ENCODE measurements at regions not wholly inside any gene's neighbourhood (a gene's known extent, or its start where the extent isn't known, plus 50 kb on each side); places are given as distances from the start of the nearest gene placed in this dataset.

DNA sequence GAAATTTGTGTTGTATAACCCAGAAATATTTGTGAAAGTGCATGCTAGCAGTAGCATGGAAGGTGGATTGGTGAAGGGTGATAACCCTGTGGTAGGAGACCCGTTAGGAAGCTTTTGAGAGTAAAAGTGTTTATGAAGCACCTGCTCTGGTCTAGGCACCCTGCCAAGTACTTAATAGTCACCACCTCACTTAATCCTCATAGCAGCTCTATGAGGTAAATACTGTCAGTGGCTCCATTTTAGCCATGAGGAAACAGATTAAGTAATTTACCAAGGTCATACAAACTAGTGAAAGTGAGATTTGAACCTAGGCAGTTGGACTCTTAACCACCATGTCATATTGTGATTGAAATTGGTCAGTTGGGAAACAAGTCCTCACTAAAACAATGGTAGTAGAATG lies 66.8 kb downstream of the TET3 start:
- no peaks in the 10 kb centered on the region for H3K27me3 ChIP-seq (ENCODE audit: insufficient read depth, low read length)
- H3K4me1 ChIP-seq (ENCODE audit: insufficient read depth, low read length) = peaks cover 24% of the 10 kb centered on the region
- no peaks in the 10 kb centered on the region for H3K9me3 ChIP-seq (ENCODE audit: low read depth, low read length)

DNA sequence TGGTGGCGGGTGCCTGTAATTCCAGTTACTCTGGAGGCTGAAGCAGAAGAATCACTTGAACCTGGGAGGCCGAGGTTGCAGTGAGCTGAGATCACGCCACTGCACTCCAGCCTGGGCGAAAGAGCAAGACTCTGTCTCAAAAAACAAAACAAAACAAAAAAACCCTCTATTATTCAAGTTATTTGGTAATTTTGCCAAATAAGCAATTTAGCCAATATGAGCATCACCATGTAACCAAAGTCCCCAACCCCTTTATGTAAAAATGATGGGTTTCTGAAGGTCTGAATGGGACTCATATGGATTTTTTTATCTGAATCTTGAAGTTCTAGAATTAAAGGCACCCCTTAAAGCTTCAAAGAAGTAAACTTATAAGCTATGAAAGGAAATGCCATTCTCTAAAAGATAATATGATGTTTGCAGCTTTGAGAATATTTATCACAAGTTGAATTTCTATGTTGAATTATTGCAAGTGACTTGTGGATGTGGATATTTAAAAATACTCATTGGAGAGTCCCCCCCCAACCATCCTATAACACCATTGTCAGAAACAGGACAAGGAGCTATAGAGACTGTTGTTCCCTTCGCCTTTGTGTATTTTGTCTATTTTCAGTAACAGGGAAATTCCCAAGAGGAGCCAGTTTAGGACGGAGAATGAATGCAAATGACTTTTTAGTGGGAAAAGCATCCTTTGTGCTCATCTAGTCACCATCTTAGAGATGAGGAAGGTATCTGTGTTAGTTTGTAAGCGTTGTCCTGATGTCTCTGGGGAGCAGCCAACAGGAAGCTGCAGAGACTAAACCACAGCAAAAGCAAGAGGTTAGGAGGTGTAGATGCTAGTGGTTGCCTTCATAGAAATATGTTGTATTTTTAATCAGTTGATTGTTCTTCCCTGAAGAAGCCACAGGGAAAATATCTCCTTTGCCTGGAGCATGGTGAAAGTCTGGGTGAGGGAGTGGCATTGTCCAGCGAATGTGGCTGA lies 68.3 kb downstream of the TET3 start:
- Histone ChIP-seq H3K27me3 (ENCODE audit: insufficient read depth, low read length) (no peaks in the 10 kb centered on the region), H3K9me3 (ENCODE audit: low read depth, low read length) (no peaks in the 10 kb centered on the region), H3K4me3 (ENCODE audit: low read length) (no peak overlapping the region), H3K4me1 (ENCODE audit: insufficient read depth, low read length) (peaks cover 24% of the 10 kb centered on the region)

More for the DNA sequence above, 66.8 kb downstream of the TET3 start:
- no peak overlapping the region for H3K4me3 ChIP-seq (ENCODE audit: low read length)

DNA sequence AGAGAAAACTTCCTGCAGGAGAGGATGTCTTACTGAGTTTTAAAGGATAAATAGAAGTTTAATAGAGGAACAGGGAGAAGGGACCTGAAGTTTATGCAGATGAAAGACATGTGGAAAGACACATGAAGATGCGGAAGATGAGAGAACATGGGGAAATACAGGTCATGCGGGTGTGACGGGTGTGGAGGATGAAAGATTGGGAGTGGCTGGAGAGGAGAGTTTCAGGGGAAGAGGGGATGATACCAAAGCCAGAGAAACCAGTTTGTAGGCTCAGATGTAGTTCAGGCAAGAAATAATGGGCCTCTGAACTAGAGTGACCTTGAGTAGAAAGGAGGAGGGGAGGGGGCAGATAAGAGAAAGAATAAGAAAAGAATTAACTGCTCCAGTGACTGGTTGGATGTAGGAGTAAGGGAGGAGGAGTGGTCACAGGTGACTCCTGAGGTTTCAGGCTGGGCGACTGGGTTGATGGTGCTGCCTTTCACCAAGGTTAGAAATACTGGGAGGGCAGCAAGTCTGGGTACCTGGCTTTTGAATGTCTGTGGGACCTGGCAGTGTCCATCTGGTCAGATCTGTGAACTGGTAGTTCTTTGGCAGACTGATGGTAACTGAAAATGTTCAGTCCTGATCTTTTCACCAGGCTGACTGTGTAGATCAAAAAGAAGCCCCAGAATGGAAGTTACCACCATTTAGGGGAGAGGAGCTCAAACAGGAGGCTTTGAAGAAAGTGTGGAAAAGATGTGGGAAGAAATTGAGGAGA lies 69.4 kb downstream of the TET3 start:
- Histone ChIP-seq H3K9me3 (ENCODE audit: low read depth, low read length) (no peaks in the 10 kb centered on the region), H3K4me3 (ENCODE audit: low read length) (no peak overlapping the region), H3K27me3 (ENCODE audit: insufficient read depth, low read length) (no peaks in the 10 kb centered on the region)

DNA sequence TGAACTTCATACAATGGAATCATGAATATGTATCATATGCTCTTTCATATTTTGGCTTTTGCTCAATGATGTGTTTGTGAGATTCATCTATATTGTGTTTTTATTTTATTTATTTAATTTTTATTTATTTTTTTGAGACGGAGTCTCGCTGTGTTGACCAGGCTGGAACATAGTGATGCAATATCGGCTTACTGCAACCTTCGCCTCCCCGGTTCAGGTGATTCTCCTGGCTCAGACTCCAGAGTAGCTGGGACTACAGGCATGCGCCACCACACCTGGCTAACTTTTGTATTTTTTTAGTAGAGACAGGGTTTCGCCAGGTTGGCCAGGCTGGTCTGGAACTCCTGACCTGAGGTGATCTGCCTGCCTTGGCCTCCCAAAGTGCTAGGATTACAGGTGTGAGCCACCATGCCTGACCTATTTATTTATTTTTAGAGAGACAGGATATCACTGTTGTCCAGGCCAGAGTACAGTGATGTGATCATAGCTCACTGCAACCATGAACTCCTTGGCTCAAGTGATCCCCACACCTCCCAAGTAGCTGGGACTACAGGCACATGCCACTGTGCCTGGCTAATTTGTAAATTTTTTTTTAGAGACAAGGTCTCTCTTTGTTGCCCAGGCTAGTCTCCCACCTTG lies 74.5 kb downstream of the TET3 start:
- Histone ChIP-seq H3K4me1 (ENCODE audit: insufficient read depth, low read length) (peaks cover 3% of the 10 kb centered on the region), H3K9me3 (ENCODE audit: low read depth, low read length) (no peaks in the 10 kb centered on the region), H3K27me3 (ENCODE audit: insufficient read depth, low read length) (no peaks in the 10 kb centered on the region)

More for the DNA sequence above, 69.4 kb downstream of the TET3 start:
- H3K4me1 ChIP-seq (ENCODE audit: insufficient read depth, low read length) = peaks cover 24% of the 10 kb centered on the region

DNA sequence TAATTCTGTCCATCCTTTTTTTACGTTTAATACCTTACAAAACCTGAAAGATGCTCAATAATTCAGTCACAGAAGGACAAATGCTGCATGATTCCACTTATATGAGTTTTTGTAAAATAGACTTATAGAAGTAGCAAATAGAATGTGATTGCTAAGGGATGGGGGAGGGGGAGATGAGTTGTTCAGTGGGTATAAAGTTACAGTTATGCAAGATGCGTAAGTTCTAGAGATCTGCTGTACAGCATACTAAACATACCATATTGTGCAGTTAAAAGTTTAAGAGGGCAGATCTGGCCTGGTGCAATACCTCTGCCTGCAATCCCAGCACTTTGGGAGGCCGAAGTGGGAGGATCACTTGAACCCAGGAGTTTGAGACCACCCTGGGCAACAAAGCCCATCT lies 78.8 kb downstream of the TET3 start:
- no peaks in the 10 kb centered on the region for H3K27me3 ChIP-seq (ENCODE audit: insufficient read depth, low read length)
- H3K4me1 ChIP-seq (ENCODE audit: insufficient read depth, low read length) = no peaks in the 10 kb centered on the region
- no peaks in the 10 kb centered on the region for H3K9me3 ChIP-seq (ENCODE audit: low read depth, low read length)
- no peak overlapping the region for H3K4me3 ChIP-seq (ENCODE audit: low read length)

More for the DNA sequence above, 74.5 kb downstream of the TET3 start:
- no peak overlapping the region for H3K4me3 ChIP-seq (ENCODE audit: low read length)

DNA sequence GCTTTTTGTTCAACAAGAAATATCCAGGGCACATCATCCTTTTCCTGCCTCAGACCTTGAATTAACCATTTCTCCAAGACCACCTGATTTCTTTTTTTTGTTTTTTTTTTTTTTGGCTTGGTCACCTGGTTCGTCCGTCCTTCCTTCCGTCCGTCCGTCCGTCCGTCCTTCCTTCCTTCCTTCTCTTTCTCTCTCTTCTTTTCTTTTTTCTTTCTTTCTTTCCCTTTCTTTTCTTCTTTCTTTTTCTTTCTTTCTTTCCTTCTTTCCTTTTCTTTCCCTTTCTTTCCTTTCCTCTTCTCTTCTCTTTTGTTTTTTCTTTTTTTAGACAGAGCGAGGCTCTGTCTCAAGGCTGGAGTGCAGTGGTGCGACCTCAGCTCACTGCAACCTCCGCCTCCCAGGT lies 80.7 kb downstream of the TET3 start:
- Histone ChIP-seq H3K4me1 (ENCODE audit: insufficient read depth, low read length) (peaks cover 6% of the 10 kb centered on the region), H3K9me3 (ENCODE audit: low read depth, low read length) (no peaks in the 10 kb centered on the region), H3K27me3 (ENCODE audit: insufficient read depth, low read length) (no peaks in the 10 kb centered on the region)

DNA sequence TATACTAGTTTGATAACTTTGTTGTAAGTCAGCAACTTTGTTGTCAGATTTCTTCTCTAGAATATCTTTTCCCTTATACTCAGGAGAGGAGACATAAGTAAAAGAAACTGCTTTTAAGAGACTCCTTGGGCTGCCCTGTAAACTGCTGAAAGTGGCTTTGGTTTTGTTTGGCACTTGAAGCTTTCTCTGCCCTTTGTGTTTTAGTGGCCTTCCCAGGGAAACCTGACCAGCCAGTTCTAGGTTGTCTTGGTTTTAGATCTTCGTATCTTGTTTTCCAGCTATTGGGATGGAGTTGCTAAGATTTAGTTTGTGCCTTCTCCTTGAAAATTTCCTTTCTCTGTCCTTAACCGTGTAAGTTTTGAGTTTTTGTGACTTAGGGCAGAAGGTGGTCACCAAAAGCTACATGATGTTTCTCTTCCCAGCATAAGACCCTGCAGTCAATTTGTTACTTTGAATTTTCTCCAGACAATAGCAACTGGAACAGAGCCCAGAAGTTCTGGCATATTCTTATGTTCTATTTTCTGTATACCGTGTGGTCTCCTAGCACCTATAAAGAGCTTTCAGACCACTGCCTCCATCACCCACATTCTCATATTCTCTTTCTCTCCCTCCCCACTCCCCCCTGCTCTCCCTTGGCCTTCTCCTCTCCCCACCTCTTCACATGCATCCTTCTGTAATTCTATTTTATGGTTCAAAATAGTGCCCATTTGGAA lies 81.1 kb downstream of the BOLA3 start:
- H3K4me3 ChIP-seq (ENCODE audit: low read length) = no peak overlapping the region
- H3K4me1 ChIP-seq (ENCODE audit: insufficient read depth, low read length) = peaks cover 17% of the 10 kb centered on the region
- H3K9me3 ChIP-seq (ENCODE audit: low read depth, low read length) = no peaks in the 10 kb centered on the region
- H3K27me3 ChIP-seq (ENCODE audit: insufficient read depth, low read length) = no peaks in the 10 kb centered on the region

More for the DNA sequence above, 80.7 kb downstream of the TET3 start:
- no peak overlapping the region for H3K4me3 ChIP-seq (ENCODE audit: low read length)

DNA sequence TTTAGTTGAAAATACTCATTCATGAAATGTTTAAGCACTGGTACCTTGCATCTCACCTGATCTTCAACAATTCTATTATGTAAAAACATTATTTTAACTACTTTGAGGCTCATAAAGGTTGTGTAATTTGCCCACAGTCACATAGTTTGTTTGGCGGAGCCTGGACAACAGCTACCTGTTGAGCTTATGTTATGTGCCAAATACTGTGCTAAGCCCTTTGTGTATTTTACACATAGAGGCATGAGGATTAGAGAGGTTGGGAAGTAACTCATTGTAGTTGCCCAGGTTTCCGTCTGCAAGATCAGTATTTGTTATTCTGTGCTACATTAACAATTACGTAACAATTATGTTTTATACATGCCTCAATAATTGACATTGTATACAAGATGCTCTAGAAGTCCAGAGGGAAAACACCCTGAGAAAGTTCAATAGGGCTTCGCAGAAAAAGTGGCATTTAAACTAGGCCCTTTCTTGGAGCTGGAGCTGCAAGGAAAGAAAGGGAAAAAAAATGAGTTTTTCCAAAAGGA lies 80.4 kb downstream of the BOLA3 start:
- no peaks in the 10 kb centered on the region for H3K27me3 ChIP-seq (ENCODE audit: insufficient read depth, low read length)
- peaks cover 23% of the 10 kb centered on the region for H3K4me1 ChIP-seq (ENCODE audit: insufficient read depth, low read length)
- H3K4me3 ChIP-seq (ENCODE audit: low read length) = no peak overlapping the region
- no peaks in the 10 kb centered on the region for H3K9me3 ChIP-seq (ENCODE audit: low read depth, low read length)

DNA sequence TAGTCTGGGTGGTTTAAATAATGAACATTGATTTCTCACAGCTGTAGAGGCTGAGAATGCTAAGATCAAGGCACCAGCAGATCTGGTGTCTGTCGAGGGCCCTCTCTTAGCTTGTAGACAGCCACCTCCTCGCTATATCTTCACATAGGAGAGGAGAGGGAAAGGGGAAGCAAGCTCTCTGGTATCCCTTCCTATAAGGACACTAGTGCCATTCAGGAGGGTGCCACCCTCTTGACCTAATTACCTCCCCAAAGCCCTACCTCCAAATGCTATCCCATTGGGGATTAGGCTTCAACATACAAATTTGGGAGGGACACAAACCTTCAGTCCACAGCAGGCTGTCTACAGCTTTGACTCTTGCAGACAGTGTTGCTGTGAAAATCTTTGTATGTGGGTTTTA lies 76.7 kb downstream of the BOLA3 start:
- no peaks in the 10 kb centered on the region for H3K27me3 ChIP-seq (ENCODE audit: insufficient read depth, low read length)
- H3K4me1 ChIP-seq (ENCODE audit: insufficient read depth, low read length) = peaks cover 36% of the 10 kb centered on the region
- H3K9me3 ChIP-seq (ENCODE audit: low read depth, low read length) = no peaks in the 10 kb centered on the region
- no peak overlapping the region for H3K4me3 ChIP-seq (ENCODE audit: low read length)

DNA sequence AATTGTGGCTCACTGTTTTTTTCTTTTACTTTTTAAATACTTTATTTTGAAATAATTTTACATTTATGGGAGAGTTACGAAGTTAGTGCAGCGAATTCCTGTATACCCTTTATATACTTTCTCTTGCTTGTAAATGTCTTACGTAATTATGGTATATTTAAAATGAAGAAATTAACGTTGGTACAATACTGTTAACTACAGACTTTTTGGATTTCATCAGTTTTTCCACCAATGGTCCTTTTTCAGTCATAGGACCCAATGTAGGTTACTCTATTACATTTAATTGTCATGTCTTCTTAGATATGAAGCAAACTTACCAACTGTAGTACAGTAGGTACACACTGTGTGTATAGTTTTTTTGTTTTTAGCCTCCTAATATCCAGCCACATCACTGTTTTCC lies 76.3 kb downstream of the BOLA3 start:
- Histone ChIP-seq H3K4me3 (ENCODE audit: low read length) (no peak overlapping the region), H3K27me3 (ENCODE audit: insufficient read depth, low read length) (no peaks in the 10 kb centered on the region), H3K4me1 (ENCODE audit: insufficient read depth, low read length) (peaks cover 36% of the 10 kb centered on the region), H3K9me3 (ENCODE audit: low read depth, low read length) (no peaks in the 10 kb centered on the region)

DNA sequence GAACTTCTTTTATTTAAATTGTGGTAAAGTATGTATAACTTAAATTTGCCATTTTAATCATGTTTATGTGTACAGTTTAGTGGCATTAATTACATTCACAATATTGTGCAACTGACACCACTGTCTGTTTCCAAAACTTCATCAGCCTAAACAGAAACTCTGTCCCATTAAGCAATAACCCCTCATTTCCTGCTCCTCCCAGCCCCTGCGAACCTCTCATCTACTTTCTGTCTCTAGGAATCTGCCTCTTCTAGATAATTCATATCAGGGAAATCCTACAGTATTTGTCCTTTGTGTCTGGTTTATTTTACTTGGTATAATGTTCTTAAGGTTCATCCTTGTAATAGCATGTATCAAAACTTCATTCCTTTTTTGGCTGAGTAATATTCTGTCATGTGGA lies 75.1 kb downstream of the BOLA3 start:
- Histone ChIP-seq H3K27me3 (ENCODE audit: insufficient read depth, low read length) (no peaks in the 10 kb centered on the region), H3K4me3 (ENCODE audit: low read length) (no peak overlapping the region), H3K4me1 (ENCODE audit: insufficient read depth, low read length) (peaks cover 41% of the 10 kb centered on the region), H3K9me3 (ENCODE audit: low read depth, low read length) (no peaks in the 10 kb centered on the region)

DNA sequence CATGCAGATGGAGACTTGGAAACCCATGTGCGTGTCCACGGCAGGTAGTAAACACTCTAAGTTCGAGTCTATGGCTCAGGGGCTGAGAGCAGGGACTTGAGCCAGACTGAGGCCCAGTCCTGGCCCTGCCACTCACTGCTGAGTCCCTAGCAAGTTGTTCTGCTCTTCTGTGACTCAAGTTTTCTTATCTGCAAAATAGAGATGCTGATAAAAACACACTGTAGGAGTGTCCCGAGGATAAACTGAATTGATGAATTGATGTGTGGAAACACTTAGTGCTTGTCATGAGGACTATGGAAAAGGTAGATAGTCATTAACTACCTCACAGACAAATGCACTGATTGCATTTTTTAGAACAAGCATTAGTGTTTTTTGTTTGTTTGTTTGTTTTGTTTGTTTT lies 73.2 kb downstream of the BOLA3 start:
- Histone ChIP-seq H3K4me3 (ENCODE audit: low read length) (no peak overlapping the region), H3K27me3 (ENCODE audit: insufficient read depth, low read length) (no peaks in the 10 kb centered on the region), H3K4me1 (ENCODE audit: insufficient read depth, low read length) (peaks cover 49% of the 10 kb centered on the region), H3K9me3 (ENCODE audit: low read depth, low read length) (no peaks in the 10 kb centered on the region)

DNA sequence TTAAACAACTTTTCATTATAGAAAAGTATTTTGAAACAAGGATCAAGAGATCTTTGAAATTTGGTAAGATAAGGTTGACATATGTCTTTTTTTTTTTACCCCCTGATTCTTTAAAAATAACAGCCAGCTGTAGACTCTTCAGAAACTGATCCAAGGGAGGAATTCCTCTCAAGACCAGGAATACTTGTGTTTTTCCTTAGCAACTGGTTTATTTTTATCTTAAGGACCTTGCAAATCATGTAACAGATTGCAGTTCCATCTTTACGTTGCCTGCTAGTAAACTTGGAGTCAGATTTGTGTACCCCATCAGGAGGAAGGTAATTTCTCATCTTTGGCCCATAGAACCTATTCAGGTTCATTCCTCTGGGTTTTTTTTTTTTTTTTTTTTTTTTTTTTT lies 71.6 kb downstream of the BOLA3 start:
- Histone ChIP-seq H3K9me3 (ENCODE audit: low read depth, low read length) (no peaks in the 10 kb centered on the region), H3K4me1 (ENCODE audit: insufficient read depth, low read length) (peaks cover 53% of the 10 kb centered on the region), H3K4me3 (ENCODE audit: low read length) (no peak overlapping the region), H3K27me3 (ENCODE audit: insufficient read depth, low read length) (no peaks in the 10 kb centered on the region)

DNA sequence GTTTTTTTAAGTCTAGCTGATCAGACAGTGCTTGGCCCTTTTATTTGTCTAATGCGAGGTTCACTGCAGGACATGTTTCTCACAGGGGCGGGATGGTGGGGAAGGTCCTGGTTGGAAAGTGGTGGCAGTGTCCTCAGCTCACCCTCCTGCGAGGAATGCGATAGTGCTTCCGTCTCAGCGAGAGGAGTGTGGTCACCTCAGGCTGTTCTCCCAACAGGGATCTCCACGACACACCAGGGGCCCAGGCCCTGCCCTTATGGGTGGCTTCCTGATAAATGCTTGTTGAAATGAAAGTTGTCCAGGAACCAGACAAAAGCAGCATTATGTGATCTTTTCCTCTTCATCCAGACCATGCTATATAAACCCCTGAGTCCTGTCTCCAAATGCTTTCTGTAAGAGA lies 70.1 kb downstream of the BOLA3 start:
- no peaks in the 10 kb centered on the region for H3K27me3 ChIP-seq (ENCODE audit: insufficient read depth, low read length)
- no peaks in the 10 kb centered on the region for H3K9me3 ChIP-seq (ENCODE audit: low read depth, low read length)
- H3K4me1 ChIP-seq (ENCODE audit: insufficient read depth, low read length) = peaks cover 38% of the 10 kb centered on the region
- H3K4me3 ChIP-seq (ENCODE audit: low read length) = no peak overlapping the region
